ENCODE measurements at regions not wholly inside any gene's neighbourhood (a gene's known extent, or its start where the extent isn't known, plus 50 kb on each side); places are given as distances from the start of the nearest gene placed in this dataset.
A peak's percentile ranks its signal among the peaks of the same experiment; 100 is the strongest.
"Not testable (repeated sequence)": the region's sequence is repeated elsewhere in the genome, so short reads cannot be mapped to it uniquely, and the experiment has no call there.

- Histone ChIP-seq H3K36me3 (no peaks in the 10 kb centered on the region), H3K27me3 (no peaks in the 10 kb centered on the region), H3K9me3 (no peaks in the 10 kb centered on the region), H3K4me3 (no peak overlapping the region)
- DNase-seq, result no peak
These were observed 466.9 kb downstream of the CD83 start for GRCh38 chr6:14584450-14584849.

DNA sequence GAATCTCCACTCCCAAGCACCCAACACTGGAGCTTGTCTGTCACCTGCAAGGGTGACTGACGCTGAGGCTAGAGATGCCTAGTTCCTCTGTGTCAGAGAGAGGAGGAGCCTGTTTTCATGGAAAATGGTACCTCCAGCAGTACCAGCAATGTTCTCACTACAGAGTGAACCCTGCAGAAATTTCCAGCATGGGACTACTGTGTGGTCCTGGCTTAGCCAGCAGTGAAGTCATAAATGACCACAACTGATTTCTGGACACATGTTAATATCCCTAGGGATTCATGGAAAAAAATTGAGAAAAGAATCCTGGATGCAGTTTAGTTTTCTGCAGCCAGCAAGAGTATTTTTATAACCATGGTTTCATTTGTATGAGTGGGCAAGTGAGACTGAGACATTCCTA lies 468.1 kb downstream of the CD83 start:
- Histone ChIP-seq H3K27me3 (no peaks in the 10 kb centered on the region), H3K4me3 (no peak overlapping the region), H3K9me3 (no peaks in the 10 kb centered on the region), H3K36me3 (no peaks in the 10 kb centered on the region)
- DNase-seq, result no peak

DNA sequence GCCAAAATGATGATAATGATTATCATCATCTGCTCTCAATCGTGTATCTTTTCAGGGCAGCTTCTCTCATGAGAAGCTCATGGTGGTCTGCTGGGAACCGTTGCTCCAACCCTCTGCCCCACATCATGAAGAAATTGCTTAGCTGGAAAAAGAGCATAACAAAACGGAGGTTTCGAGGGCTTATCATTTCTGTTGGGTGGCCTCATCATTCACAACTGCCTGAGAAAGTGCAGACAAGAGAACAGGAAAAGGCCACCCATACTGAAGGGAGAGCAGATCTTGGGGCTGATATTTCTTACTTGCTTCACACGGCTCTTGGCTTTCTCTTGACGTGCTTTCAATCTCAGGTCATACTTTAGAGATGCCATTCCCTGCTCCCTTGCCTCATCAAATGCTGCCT lies 471.6 kb downstream of the CD83 start:
- Histone ChIP-seq H3K9me3 (no peaks in the 10 kb centered on the region), H3K4me3 (no peak overlapping the region), H3K36me3 (no peaks in the 10 kb centered on the region), H3K27me3 (no peaks in the 10 kb centered on the region)
- no peak for DNase-seq

GRCh38 chr6:14590586-14590985 lies 473.0 kb downstream of the CD83 start:
- no peak for DNase-seq
- H3K27me3 ChIP-seq, result no peaks in the 10 kb centered on the region
- H3K36me3 ChIP-seq, result no peaks in the 10 kb centered on the region
- no peaks in the 10 kb centered on the region for H3K9me3 ChIP-seq
- no peak overlapping the region for H3K4me3 ChIP-seq

- Histone ChIP-seq H3K36me3 (no peaks in the 10 kb centered on the region), H3K4me3 (no peak overlapping the region), H3K27me3 (no peaks in the 10 kb centered on the region), H3K9me3 (no peaks in the 10 kb centered on the region; the same call in 1 of the 2 replicates)
- no peak for DNase-seq
These were observed 474.4 kb downstream of the CD83 start for GRCh38 chr6:14591998-14592397.

DNA sequence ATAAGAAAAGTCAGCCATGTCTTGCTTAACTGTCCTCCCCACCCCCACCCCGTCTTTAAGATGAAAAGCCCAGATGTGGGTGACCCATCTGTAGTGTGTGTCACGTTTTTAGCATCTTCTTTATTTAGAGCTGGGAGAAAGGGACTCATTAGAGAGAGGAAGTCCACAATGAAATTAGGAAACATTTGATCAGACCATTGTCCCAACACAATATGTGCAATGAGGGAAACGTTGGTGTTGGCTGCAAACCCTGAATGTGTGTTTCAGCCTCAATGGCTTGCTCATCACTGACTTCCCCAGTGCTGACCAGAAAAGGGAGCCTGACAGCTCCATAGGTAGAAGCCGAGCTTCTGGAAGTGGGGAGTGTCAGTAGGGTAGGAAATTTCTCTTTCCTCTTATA lies 475.7 kb downstream of the CD83 start:
- Histone ChIP-seq H3K9me3 (no peaks in the 10 kb centered on the region; the same call in 1 of the 2 replicates), H3K27me3 (no peaks in the 10 kb centered on the region), H3K36me3 (no peaks in the 10 kb centered on the region), H3K4me3 (no peak overlapping the region)
- DNase-seq, result no peak

GRCh38 chr6:14595751-14596150 lies 478.2 kb downstream of the CD83 start:
- DNase-seq, result no peak
- H3K9me3 ChIP-seq, result no peaks in the 10 kb centered on the region; the same call in 1 of the 2 replicates
- H3K27me3 ChIP-seq, result no peaks in the 10 kb centered on the region
- H3K36me3 ChIP-seq, result no peaks in the 10 kb centered on the region
- no peak overlapping the region for H3K4me3 ChIP-seq

DNA sequence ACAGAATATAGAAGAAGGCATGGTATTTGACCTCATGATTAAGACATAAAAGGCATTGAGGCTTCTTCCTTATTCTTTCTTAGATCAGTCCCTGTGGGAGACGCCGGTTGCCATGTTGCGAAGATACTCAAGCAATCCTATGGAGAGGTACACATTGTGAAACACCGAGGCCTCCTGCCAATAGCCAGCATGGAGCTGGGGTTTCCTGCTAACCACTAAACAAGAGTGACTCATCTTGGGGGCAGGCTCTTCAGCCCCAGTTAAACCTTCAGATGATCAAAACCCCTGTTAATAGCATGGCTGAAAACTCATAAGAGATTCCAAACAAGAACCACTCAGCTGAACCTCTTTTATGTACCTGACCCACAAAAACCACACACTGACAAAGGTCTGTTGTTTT lies 478.8 kb downstream of the CD83 start:
- H3K27me3 ChIP-seq, result no peaks in the 10 kb centered on the region
- DNase-seq, result peak; percentile 48
- H3K36me3 ChIP-seq, result no peaks in the 10 kb centered on the region
- H3K9me3 ChIP-seq, result no peaks in the 10 kb centered on the region; the same call in 1 of the 2 replicates
- H3K4me3 ChIP-seq, result no peak overlapping the region

GRCh38 chr6:14597090-14597489 lies 479.5 kb downstream of the CD83 start:
- H3K27me3 ChIP-seq, result no peaks in the 10 kb centered on the region
- no peaks in the 10 kb centered on the region; the same call in 1 of the 2 replicates for H3K9me3 ChIP-seq
- H3K36me3 ChIP-seq, result no peaks in the 10 kb centered on the region
- no peak for DNase-seq
- no peak overlapping the region for H3K4me3 ChIP-seq

DNA sequence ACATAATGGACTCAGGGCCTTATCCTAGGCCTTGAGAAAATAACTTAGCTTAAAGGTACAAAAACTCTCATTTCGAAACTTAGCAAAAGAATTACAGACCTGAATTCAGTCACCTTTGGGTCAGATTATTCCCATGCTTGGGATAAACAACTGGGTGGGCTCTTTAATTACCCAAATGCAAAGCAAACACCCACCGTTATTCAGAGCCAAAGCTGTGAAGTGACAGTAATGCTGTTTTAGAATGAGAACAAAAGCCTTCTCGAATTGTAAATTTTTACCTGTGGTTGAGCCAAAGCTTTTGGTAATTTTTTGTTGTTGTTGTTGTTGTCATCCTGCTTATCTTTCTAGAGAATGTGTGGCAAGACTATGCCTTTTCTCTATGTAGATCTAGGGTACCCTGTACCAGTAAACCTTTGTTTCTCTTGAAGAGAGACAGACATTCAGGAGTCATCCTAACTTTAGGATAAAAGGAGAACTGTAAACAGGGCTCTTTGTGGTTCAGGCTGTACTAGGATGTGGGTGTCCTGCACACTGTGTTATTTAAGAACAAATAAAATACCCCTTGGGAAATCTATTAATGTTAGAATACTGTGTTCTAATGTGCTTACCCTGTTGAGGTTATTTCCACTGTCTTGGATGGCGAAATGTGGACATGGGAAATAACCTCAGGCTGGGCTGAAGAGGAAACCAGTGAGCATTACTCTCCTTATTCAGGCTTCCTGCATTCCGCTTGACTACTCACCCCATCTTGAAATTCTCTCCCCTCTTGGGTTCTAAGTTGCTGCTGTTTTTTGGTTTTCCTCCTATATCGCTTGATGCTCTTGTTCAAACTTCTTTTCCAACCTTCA lies 480.7 kb downstream of the CD83 start:
- Histone ChIP-seq H3K36me3 (no peaks in the 10 kb centered on the region), H3K9me3 (no peaks in the 10 kb centered on the region; the same call in 1 of the 2 replicates), H3K27me3 (no peaks in the 10 kb centered on the region), H3K4me3 (no peak overlapping the region)
- no peak for DNase-seq

DNA sequence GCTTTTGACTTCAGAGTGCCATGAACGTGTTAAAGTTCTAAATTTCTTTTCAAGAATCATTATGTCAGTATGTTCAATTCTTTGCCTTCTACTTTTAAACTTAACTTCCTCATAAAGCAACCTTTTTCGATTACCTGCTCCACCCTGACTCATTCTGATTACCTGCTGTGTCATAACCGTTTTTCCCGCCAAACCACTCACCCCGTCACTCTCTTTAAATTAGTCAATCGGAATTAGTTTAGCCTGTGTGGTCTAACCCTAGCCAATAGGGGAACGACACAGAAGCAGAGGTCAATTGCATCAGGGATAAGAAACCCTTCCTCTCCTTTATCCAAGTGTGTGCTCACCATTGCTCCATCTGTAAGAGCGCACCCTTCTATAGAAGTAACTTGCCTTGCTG lies 482.7 kb downstream of the CD83 start:
- H3K27me3 ChIP-seq, H3K4me3 ChIP-seq, H3K36me3 ChIP-seq, DNase-seq, H3K9me3 ChIP-seq: not testable (repeated sequence)

DNA sequence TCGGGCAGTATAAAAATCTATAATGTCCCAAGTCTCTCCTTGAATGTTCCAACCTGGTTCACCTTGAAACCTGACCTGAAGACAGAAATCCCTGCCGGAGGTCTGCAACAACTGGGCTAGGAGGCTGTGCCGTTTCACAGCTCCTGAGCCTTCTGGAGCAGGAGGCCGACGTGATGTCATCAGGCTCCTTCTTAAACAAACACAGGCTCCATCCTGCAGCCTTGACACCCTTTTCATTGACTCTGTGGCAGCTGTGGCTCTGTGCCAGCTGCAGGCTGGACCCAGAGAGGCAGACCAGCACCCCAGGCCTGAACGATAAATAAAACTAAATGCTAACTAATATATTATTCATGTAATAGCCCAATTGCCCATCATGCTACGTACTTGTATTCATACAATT lies 483.9 kb downstream of the CD83 start:
- no peak for DNase-seq
- Histone ChIP-seq H3K4me3 (no peak overlapping the region), H3K27me3 (no peaks in the 10 kb centered on the region), H3K36me3 (no peaks in the 10 kb centered on the region), H3K9me3 (no peaks in the 10 kb centered on the region; the same call in 1 of the 2 replicates)

- Histone ChIP-seq H3K9me3 (peaks cover 3% of the 10 kb centered on the region; the same call in 1 of the 2 replicates), H3K36me3 (no peaks in the 10 kb centered on the region), H3K27me3 (no peaks in the 10 kb centered on the region), H3K4me3 (no peak overlapping the region)
- no peak for DNase-seq
These were observed 488.8 kb downstream of the CD83 start for GRCh38 chr6:14606353-14606752.

DNA sequence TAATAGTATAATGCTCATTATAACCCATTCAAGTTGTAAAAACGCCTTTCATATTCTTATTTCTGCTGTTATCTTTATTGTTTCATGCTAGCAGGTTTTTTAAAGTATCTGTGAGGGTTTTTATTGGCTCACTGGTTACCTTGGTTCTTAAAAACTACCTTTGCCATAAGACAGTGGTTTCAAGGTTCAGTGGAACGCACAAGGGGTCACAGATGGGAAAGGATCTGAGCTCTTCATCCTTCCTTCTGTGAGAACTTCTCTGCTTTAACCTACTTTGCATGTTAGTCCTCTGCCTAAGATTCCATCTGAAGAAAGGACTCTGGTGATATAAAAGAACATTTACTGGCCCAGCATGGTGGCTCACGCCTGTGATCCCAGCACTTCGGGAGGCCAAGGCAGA lies 492.6 kb downstream of the CD83 start:
- Histone ChIP-seq H3K36me3 (no peaks in the 10 kb centered on the region), H3K27me3 (no peaks in the 10 kb centered on the region), H3K4me3 (no peak overlapping the region), H3K9me3 (peaks cover 3% of the 10 kb centered on the region; the same call in 1 of the 2 replicates)
- no peak for DNase-seq

- Histone ChIP-seq H3K36me3 (no peaks in the 10 kb centered on the region), H3K27me3 (no peaks in the 10 kb centered on the region), H3K4me3 (no peak overlapping the region), H3K9me3 (peaks cover 7% of the 10 kb centered on the region)
- DNase-seq, result peak; percentile 50
These were observed 494.7 kb downstream of the CD83 start for GRCh38 chr6:14612016-14612980.

DNA sequence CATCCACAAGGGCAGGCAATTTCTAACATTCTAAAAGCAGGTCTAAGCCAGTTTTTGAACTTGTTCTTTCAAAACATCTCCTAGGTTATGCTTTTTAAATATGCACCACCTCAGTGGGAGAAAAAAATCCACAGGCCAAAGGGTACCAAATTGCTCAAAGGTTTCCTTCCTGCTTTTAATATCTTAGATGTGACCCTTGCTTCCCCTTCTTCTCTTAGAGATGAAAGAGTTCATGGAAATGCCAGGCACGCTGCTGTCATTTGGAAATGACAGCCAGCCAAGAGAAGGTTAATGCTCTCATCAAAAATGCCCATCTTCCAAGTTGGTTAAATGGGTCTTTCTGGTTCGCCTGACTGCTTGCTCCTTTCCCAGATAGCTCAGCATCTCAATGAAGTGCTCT lies 497.1 kb downstream of the CD83 start:
- Histone ChIP-seq H3K27me3 (no peaks in the 10 kb centered on the region), H3K36me3 (no peaks in the 10 kb centered on the region), H3K9me3 (peaks cover 4% of the 10 kb centered on the region), H3K4me3 (no peak overlapping the region)
- no peak for DNase-seq

DNA sequence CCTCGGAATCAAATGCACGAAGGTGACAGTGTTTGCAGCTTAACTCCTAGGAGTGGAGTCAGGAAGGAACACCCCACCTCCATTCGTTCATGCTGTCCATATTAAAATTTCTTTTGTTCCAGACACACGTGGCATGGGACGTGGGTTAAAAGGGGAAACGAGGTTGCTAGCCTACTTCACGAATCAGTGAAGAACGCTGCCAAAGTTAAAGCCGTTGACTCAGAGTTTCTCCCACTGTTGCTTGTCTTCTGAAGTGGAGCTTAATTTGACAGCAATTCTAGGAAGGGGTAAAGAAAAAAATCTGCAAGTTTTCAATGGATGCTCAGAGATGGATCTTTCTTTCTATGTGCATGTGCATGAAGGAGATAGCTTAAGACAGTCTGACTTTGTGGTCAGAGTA lies 499.1 kb downstream of the CD83 start:
- Histone ChIP-seq H3K9me3 (peaks cover 4% of the 10 kb centered on the region; the same call in 1 of the 2 replicates), H3K36me3 (no peaks in the 10 kb centered on the region), H3K27me3 (no peaks in the 10 kb centered on the region), H3K4me3 (no peak overlapping the region)
- DNase-seq, result no peak
